HepG2 (cell line): ENCODE measurements at regions not wholly inside any gene's neighbourhood (a gene's known extent, or its start where the extent isn't known, plus 50 kb on each side); places are given as distances from the start of the nearest gene placed in this dataset.

Experiments used
- ATAC-seq: fragments of 200-7000 bp; cut with Tn5 transposase; 3 replicates; pipeline ENCODE4 v1.9.1; 2020; ENCODE audit warnings: mild to moderate bottlenecking, moderate library complexity
- BruUV-seq: library from RNA; stranded (reverse); fragments of 400-500 nt; replicated peaks from 2 replicates; lab custom pipeline; 2021; lab: Mats Ljungman, UMichigan
- CTCF ChIA-PET: fragments of 300-600 bp; formaldehyde crosslinking; extraction: SDS; loops from one replicate; lab custom pipeline; 2021; ENCODE audit warnings: low total read pairs, inconsistent platforms, low intra/inter-chr PET ratio; lab: Yijun Ruan, JAX
- POLR2A ChIA-PET: fragments of 350-600 bp; sonication (Branson Sonifier 250); formaldehyde crosslinking; loops from one replicate; lab custom pipeline; 2020; ENCODE audit warnings: antibody characterized with exemption, inconsistent platforms; lab: Yijun Ruan, JAX
- DNase-seq: peaks from one replicate; pipeline ENCODE4 v3.0.0-alpha.2; 2015; ENCODE audit warnings: low spot score
- FAIRE-seq: peaks from 3 replicates; lab custom pipeline; 2011; peaks lifted over from hg19 to GRCh38; lab: Jason Lieb, UNC
- H2AFZ ChIP-seq: one replicate; pipeline ENCODE4 v1.6.1; 2011; ENCODE audit warnings: low read length, inconsistent platforms
- H3K27ac ChIP-seq: fragments of 300-600 bp; 3 replicates; pipeline ENCODE4 v1.8.0; 2011; ENCODE audit warnings: mixed run types, mild to moderate bottlenecking, mixed read lengths, low read length, inconsistent platforms; ENCODE audit not compliant: insufficient read depth; ENCODE audit errors: extremely low read length
- H3K27me3 ChIP-seq, 2 experiments: fragments of 200-600 bp in 1 of 2; 2 replicates in 1 of 2; 3 replicates in 1 of 2; pipeline versions ENCODE4 v1.6.0 to v1.8.0; 2011; ENCODE audit warnings: low read length in 2 of 2, mild to moderate bottlenecking in 2 of 2, moderate library complexity in 2 of 2, inconsistent platforms in 1 of 2; ENCODE audit not compliant: insufficient read depth in 2 of 2, control insufficient read depth in 1 of 2
- H3K36me3 ChIP-seq, 2 experiments: fragments of 200-600 bp in 1 of 2; replicated peaks in 1 of 2; 2 replicates in 1 of 2; 3 replicates in 1 of 2; pipeline versions ENCODE4 v1.5.1 to v1.8.0; 2011; ENCODE audit warnings: low read length in 2 of 2, inconsistent platforms in 1 of 2; ENCODE audit not compliant: insufficient read depth in 2 of 2, control insufficient read depth in 1 of 2
- H3K4me1 ChIP-seq: 2 replicates; pipeline ENCODE4 v1.5.1; 2012; ENCODE audit warnings: low read length, inconsistent platforms; ENCODE audit not compliant: insufficient read depth
- H3K4me2 ChIP-seq: 2 replicates; pipeline ENCODE4 v1.6.0; 2011; ENCODE audit warnings: low read depth, low read length, inconsistent platforms
- H3K4me3 ChIP-seq, 3 experiments: fragments of 200-600 bp in 1 of 3; sonication (generic), shearing (Covaris generic) in 1 of 3; replicated peaks in 1 of 3; 2 replicates each; pipeline ENCODE4 v1.5.1; 2011 to 2016; ENCODE audit warnings: low read length in 3 of 3, inconsistent platforms in 2 of 3, low read depth in 2 of 3, mild to moderate bottlenecking in 2 of 3, control low read depth in 1 of 3, mixed read lengths in 1 of 3; ENCODE audit not compliant: insufficient read depth in 1 of 3
- H3K79me2 ChIP-seq: one replicate; pipeline ENCODE4 v1.6.1; 2011; ENCODE audit warnings: low read length, inconsistent platforms; ENCODE audit not compliant: insufficient read depth
- H3K9ac ChIP-seq: 2 replicates; pipeline ENCODE4 v1.6.0; 2011; ENCODE audit warnings: mild to moderate bottlenecking, low read depth, low read length, inconsistent platforms; ENCODE audit not compliant: insufficient read depth
- H3K9me3 ChIP-seq: 2 replicates; pipeline ENCODE4 v1.5.1; 2012; ENCODE audit warnings: mild to moderate bottlenecking, low read length
- H4K20me1 ChIP-seq: 2 replicates; pipeline ENCODE4 v1.6.0; 2011; ENCODE audit warnings: inconsistent platforms, mild to moderate bottlenecking, low read length, moderate library complexity; ENCODE audit not compliant: insufficient read depth
- DDIT3 ChIP-seq: sonication (generic); formaldehyde crosslinking; IDR thresholded peaks from 2 replicates; pipeline ENCODE4 v1.4.0; 2020; ENCODE audit warnings: mild to moderate bottlenecking, missing genetic modification reagents
- HMGA1 ChIP-seq: sonication (generic); formaldehyde crosslinking; conservative IDR thresholded peaks from 2 replicates; pipeline ENCODE4 v1.4.0; 2020; ENCODE audit warnings: missing genetic modification reagents
- LBX2 ChIP-seq: sonication (generic); formaldehyde crosslinking; IDR thresholded peaks from 2 replicates; pipeline ENCODE4 v1.5.0; 2020; ENCODE audit warnings: missing genetic modification reagents, mild to moderate bottlenecking, borderline replicate concordance
- MAZ ChIP-seq, 2 experiments: sonication (generic) in 1 of 2; formaldehyde crosslinking in 1 of 2; IDR thresholded peaks; 2 replicates each; pipeline versions ENCODE4 v1.5.0 to v1.6.1; 2012 to 2020; ENCODE audit warnings: low read depth in 2 of 2, mild to moderate bottlenecking in 2 of 2, borderline replicate concordance in 1 of 2, improper control_type of control experiment in 1 of 2, low read length in 1 of 2, missing genetic modification reagents in 1 of 2, moderate library complexity in 1 of 2
- ZBTB42 ChIP-seq: sonication (generic); formaldehyde crosslinking; IDR thresholded peaks from 2 replicates; pipeline ENCODE4 v1.5.0; 2020; ENCODE audit warnings: mild to moderate bottlenecking, missing genetic modification reagents
- ZBTB43 ChIP-seq: sonication (generic); formaldehyde crosslinking; conservative IDR thresholded peaks from 2 replicates; pipeline ENCODE4 v1.4.0; 2020; ENCODE audit warnings: missing genetic modification reagents
- ZNF354B ChIP-seq: sonication (generic); formaldehyde crosslinking; IDR thresholded peaks from 2 replicates; pipeline ENCODE4 v1.8.0; 2022; ENCODE audit warnings: mild to moderate bottlenecking, missing genetic modification reagents
- ZNF607 ChIP-seq: sonication (generic); formaldehyde crosslinking; IDR thresholded peaks from 2 replicates; pipeline ENCODE4 v1.5.1; 2020; ENCODE audit warnings: missing genetic modification reagents, mild to moderate bottlenecking, borderline replicate concordance
- WGBS: methylation state at CpG from one replicate; pipeline ENCODE4 v1.1.6; 2017; ENCODE audit warnings: low lambda C conversion rate; 5-methylcytosine and 5-hydroxymethylcytosine counted together
- in situ Hi-C: cut with HindIII; loops from 2 replicates; pipeline ENCODE4 v1.10.0; 2017; ENCODE audit warnings: low pct_unique_long_range_greater_than_20kb; ENCODE audit not compliant: extremely low pct_ligation_motif_present
- intact Hi-C: fragments of 100-400 bp; cut with micrococcal nuclease; formaldehyde crosslinking; loops from one replicate; pipeline ENCODE4 v1.10.0; 2022; ENCODE audit not compliant: unreplicated experiment

- no peak for TF ChIP-seq DDIT3
- 14% methylated on average over 4 of the region's 9 CpGs for WGBS
- CTCF ChIA-PET, result no interaction called here
These were observed 103.1 kb upstream of the NKX1-1 start for GRCh38 chr4:1509366-1509765.

GRCh38 chr4:1508161-1509160 is 102.2 kb upstream of the NKX1-1 start:
- intact Hi-C loops (no loop called here), in situ Hi-C loops (no loop called here)
- Histone ChIP-seq H3K9ac (no peak overlapping the region), H3K9me3 (no peaks in the 10 kb centered on the region), H3K27me3 (peaks cover 7 to 39% of the 10 kb centered on the region in 2 experiments; a peak in 4 of 5 replicates), H3K79me2 (no peaks in the 10 kb centered on the region), H3K36me3 (no peaks in the 10 kb centered on the region), H3K4me1 (no peaks in the 10 kb centered on the region), H3K4me2 (no peak overlapping the region), H2AFZ (no peak overlapping the region), H3K4me3 (no peak overlapping the region), H3K27ac (no peak overlapping the region), H4K20me1 (no peaks in the 10 kb centered on the region)
- CTCF ChIA-PET, result no interaction called here
- ATAC-seq (no peak), FAIRE-seq (no peak), DNase-seq (no peak)
- POLR2A ChIA-PET, result no interaction called here
- WGBS, result 16% methylated on average over 16 of the region's 26 CpGs
- BruUV-seq, result no TSS peak
- no peak for TF ChIP-seq MAZ (IDR thresholded peaks at IDR 0.05; ENCODE audit: borderline replicate concordance, low read depth, low read length)
- TF ChIP-seq MAZ (CRISPR knock-in tag; IDR thresholded peaks at IDR 0.05; ENCODE audit: low read depth), result no peak
- TF ChIP-seq ZNF354B (CRISPR knock-in tag), result no peak
- no peak for TF ChIP-seq ZNF607
- no peak for TF ChIP-seq ZBTB43
- TF ChIP-seq LBX2 (CRISPR knock-in tag), result no peak
- no peak for TF ChIP-seq HMGA1 (CRISPR knock-in tag)
- no peak for TF ChIP-seq ZBTB42 (CRISPR knock-in tag)

More at GRCh38 chr4:1509366-1509765, 103.1 kb upstream of the NKX1-1 start:
- H3K9me3 ChIP-seq, result peaks cover 3% of the 10 kb centered on the region; the same call in 1 of the 2 replicates
- POLR2A ChIA-PET, result no interaction called here
- DNase-seq, result no peak
- H3K27me3 ChIP-seq, result peaks cover 7 to 39% of the 10 kb centered on the region in 2 experiments; a peak in 4 of 5 replicates
- H4K20me1 ChIP-seq, result no peaks in the 10 kb centered on the region
- intact Hi-C loops, result no loop called here
- H3K27ac ChIP-seq, result no peak overlapping the region
- no peak overlapping the region for H3K4me2 ChIP-seq
- H3K4me1 ChIP-seq, result no peaks in the 10 kb centered on the region
- no peak overlapping the region for H2AFZ ChIP-seq
- no peak for FAIRE-seq
- ATAC-seq, result no peak
- H3K36me3 ChIP-seq, result no peaks in the 10 kb centered on the region
- no peak overlapping the region for H3K9ac ChIP-seq
- no peaks in the 10 kb centered on the region for H3K79me2 ChIP-seq
- in situ Hi-C loops, result no loop called here
- BruUV-seq, result no TSS peak
- no peak overlapping the region for H3K4me3 ChIP-seq
